Activated B cell treated with CpG ODN at 0.5 μM for 24 hours (primary cell): ENCODE measurements at regions not wholly inside any gene's neighbourhood (a gene's known extent, or its start where the extent isn't known, plus 50 kb on each side); places are given as distances from the start of the nearest gene placed in this dataset.

ENCODE experiments used
- ATAC-seq: fragments of 200-7000 bp; cut with Tn5 transposase; one replicate; pipeline ENCODE4 v1.10.0; 2021; ENCODE audit warnings: low read depth, mild to moderate bottlenecking, moderate library complexity
- CTCF ChIA-PET: fragments of 350-600 bp; sonication (Branson Sonifier 250); formaldehyde crosslinking; loops from one replicate; lab custom pipeline; 2021; ENCODE audit warnings: antibody characterized with exemption; lab: Charles Lee
- POLR2A ChIA-PET: fragments of 350-600 bp; sonication (Branson Sonifier 250); formaldehyde crosslinking; loops from one replicate; lab custom pipeline; 2021; ENCODE audit warnings: antibody characterized with exemption; lab: Charles Lee
- DNase-seq: peaks from one replicate; pipeline ENCODE4 v3.0.0; 2022
- H3K27ac Mint-ChIP-seq: one replicate; pipeline ENCODE4 v1.8.0; 2020; ENCODE audit warnings: mixed read lengths
- H3K27me3 Mint-ChIP-seq: one replicate; pipeline ENCODE4 v1.8.0; 2021; ENCODE audit warnings: mixed read lengths
- H3K36me3 Mint-ChIP-seq: one replicate; pipeline ENCODE4 v1.8.0; 2021; ENCODE audit warnings: low read depth, mixed read lengths
- H3K4me1 Mint-ChIP-seq: one replicate; pipeline ENCODE4 v1.8.0; 2021; ENCODE audit warnings: mixed read lengths
- H3K4me3 Mint-ChIP-seq: one replicate; pipeline ENCODE4 v1.8.0; 2020; ENCODE audit warnings: mild to moderate bottlenecking, mixed read lengths
- H3K9me3 Mint-ChIP-seq: one replicate; pipeline ENCODE4 v1.8.0; 2020; ENCODE audit warnings: mixed read lengths
- CTCF ChIP-seq: fragments of 200-600 bp; IDR thresholded peaks from one replicate; pipeline ENCODE4 v1.8.0; 2022; ENCODE audit warnings: antibody characterized with exemption, mild to moderate bottlenecking
- intact Hi-C: fragments of 100-400 bp; cut with micrococcal nuclease; formaldehyde crosslinking; loops from one replicate; pipeline ENCODE4 v1.15.1; 2024

GRCh38 chr11:39149214-39149613 lies 2310.2 kb downstream of the LRRC4C start:
- Mint-ChIP-seq H3K9me3 (peaks cover 8% of the 10 kb centered on the region), H3K27ac (no peak overlapping the region), H3K36me3 (no peaks in the 10 kb centered on the region), H3K4me3 (no peak overlapping the region), H3K4me1 (no peaks in the 10 kb centered on the region), H3K27me3 (no peaks in the 10 kb centered on the region)
- ATAC-seq = no peak
- no peak for TF ChIP-seq CTCF
- no peak for DNase-seq
- intact Hi-C loops = no loop called here
- ChIA-PET CTCF (no interaction called here), POLR2A (no interaction called here)

GRCh38 chr11:39145346-39145745 lies 2314.1 kb downstream of the LRRC4C start:
- H3K27me3 Mint-ChIP-seq = no peaks in the 10 kb centered on the region
- intact Hi-C loops = no loop called here
- H3K36me3 Mint-ChIP-seq = no peaks in the 10 kb centered on the region
- peaks cover 9% of the 10 kb centered on the region for H3K9me3 Mint-ChIP-seq
- no peaks in the 10 kb centered on the region for H3K4me1 Mint-ChIP-seq
- DNase-seq (no peak), ATAC-seq (no peak)
- TF ChIP-seq CTCF = no peak
- ChIA-PET CTCF (no interaction called here), POLR2A (no interaction called here)
- no peak overlapping the region for H3K27ac Mint-ChIP-seq
- H3K4me3 Mint-ChIP-seq = no peak overlapping the region

GRCh38 chr11:39144351-39145130 lies 2314.9 kb downstream of the LRRC4C start:
- ChIA-PET CTCF (no interaction called here), POLR2A (no interaction called here)
- Mint-ChIP-seq H3K9me3 (peaks cover 4% of the 10 kb centered on the region), H3K36me3 (no peaks in the 10 kb centered on the region), H3K4me3 (no peak overlapping the region), H3K27ac (no peak overlapping the region), H3K4me1 (no peaks in the 10 kb centered on the region), H3K27me3 (no peaks in the 10 kb centered on the region)
- no peak for DNase-seq
- ATAC-seq = no peak
- intact Hi-C loops = no loop called here
- TF ChIP-seq CTCF = no peak

GRCh38 chr11:39139581-39139980 lies 2319.9 kb downstream of the LRRC4C start:
- H3K36me3 Mint-ChIP-seq = no peaks in the 10 kb centered on the region
- H3K4me3 Mint-ChIP-seq = no peak overlapping the region
- H3K9me3 Mint-ChIP-seq = peaks cover 10% of the 10 kb centered on the region
- DNase-seq = no peak
- CTCF ChIA-PET = no interaction called here
- intact Hi-C loops = no loop called here
- ATAC-seq = no peak
- TF ChIP-seq CTCF = no peak
- H3K27ac Mint-ChIP-seq = no peak overlapping the region
- H3K27me3 Mint-ChIP-seq = no peaks in the 10 kb centered on the region
- POLR2A ChIA-PET = no interaction called here
- H3K4me1 Mint-ChIP-seq = no peaks in the 10 kb centered on the region

GRCh38 chr11:39120890-39121289 lies 2338.6 kb downstream of the LRRC4C start:
- Mint-ChIP-seq H3K27me3 (no peaks in the 10 kb centered on the region), H3K27ac (no peak overlapping the region), H3K9me3 (peaks cover 13% of the 10 kb centered on the region), H3K4me1 (no peaks in the 10 kb centered on the region), H3K36me3 (no peaks in the 10 kb centered on the region), H3K4me3 (no peak overlapping the region)
- no peak for ATAC-seq
- ChIA-PET CTCF (no interaction called here), POLR2A (no interaction called here)
- TF ChIP-seq CTCF = no peak
- DNase-seq = no peak
- intact Hi-C loops = no loop called here
